NCI-H345 treated with DMSO at 0.1 percent for 48 hours (cell line): ENCODE measurements at regions not wholly inside any gene's neighbourhood (a gene's known extent, or its start where the extent isn't known, plus 50 kb on each side); places are given as distances from the start of the nearest gene placed in this dataset.

Experiments
- DNase-seq: peaks from one replicate; lab custom pipeline; 2025; ENCODE audit not compliant: unreplicated experiment; lab: John Stamatoyannopoulos, UW

GRCh38 chr11:95717314-95717713 lies 72.3 kb downstream of the FAM76B start:
- DNase-seq, result no peak

- no peak for DNase-seq
These were observed 73.3 kb downstream of the FAM76B start for GRCh38 chr11:95716266-95716665.

DNA sequence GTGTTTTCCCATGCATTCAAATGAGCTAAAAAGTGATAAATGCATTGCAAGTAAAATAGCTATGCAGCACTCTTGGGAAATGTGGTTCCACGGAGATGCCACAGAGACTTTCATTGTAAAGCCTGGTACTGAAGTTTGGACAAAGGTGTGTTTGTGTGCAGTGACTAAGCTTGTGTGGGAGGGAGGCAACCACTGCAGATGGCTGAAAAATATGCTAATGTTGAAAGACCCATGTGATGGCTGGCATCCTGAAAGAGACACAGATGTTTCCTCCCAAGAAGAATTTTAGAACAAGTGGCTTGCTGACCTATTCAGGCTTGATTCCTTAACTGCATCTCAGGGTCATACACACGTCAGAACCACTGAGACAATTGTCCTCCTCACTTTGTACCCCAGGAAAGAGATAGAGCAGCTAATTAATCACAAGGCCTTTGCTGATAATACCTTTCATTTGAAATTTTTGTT lies 73.8 kb downstream of the FAM76B start:
- DNase-seq, result no peak

DNA sequence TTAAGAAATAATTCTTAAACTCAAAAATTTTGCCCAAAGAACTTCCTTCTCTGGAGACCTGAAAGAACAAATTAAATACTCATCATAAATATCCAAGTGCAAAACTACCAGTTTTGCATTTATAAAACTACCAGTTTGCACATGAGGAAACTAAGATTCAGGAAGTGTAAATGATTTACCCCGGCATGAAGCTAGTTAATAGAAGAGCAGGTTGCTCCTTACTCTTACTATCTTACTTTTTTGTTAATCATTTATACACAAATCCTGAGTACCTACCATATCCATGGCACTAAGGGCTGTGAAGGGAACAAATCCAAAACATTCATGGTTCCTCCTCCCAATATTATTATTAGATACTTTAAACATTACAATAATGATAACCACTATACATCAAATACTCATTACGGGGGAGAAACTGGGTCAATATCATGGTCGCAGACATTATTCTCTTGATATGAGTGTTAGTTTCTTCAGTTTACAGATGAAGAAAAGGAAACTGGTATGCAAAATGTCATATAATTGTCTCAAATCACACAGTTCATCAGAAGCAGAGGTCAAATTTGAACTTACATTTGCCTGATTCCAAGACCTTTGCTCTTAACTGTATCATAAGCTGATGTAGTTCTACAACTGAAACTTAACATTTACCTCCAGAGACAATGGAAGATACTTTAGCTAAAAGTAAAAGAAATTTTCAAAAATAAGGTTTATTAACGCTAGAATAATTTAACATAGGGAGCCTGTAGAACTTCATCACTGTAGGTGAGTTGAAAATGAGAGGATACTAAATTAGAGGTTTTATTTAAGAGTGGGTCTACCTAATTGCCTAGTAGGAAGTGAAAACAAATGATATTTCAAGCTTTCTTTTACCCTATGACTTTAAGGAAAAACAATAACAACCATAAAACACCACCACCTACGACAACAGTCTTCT lies 74.5 kb downstream of the FAM76B start:
- no peak for DNase-seq

GRCh38 chr11:95713428-95713827 lies 76.2 kb downstream of the FAM76B start:
- no peak for DNase-seq

- DNase-seq, result no peak
These were observed 77.7 kb downstream of the FAM76B start for GRCh38 chr11:95711945-95712221.

DNA sequence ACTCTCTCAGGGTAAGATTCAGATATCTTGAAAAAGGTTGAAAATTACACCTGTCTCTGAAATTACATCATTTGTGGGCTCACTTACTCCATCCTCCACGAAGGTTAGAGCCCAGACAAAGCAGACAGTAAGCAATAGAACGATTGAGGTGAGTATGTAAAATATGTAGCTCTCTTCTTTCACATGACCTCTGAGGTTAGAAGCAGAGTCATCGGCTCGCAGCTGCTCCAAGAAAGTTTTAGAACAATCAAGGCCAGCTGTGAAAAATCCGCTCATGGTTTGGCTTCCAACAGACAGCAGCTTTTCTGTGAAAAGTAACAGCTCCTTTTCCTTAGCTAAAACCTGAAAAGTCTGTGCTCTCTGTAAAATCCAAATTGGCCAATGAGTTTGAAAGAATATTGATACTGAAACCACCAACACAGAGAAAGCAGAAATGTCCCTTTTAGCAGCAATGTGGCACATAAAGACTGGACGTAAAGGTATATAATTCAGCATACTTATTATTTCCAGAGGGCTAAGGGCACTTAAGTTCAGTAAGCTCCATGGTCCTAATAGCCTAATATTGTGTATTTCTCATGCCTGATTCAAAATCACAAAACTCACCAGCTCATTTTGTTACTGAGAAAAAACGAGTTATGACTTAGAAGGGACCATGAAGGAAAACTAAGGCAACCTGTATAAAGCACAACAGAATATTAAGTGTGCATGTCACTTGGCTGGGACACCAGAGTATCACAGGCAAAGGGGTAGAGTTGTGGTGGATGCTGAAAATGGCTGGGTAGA lies 78.2 kb downstream of the FAM76B start:
- DNase-seq, result no peak

GRCh38 chr11:95708681-95709080 lies 80.9 kb downstream of the FAM76B start:
- DNase-seq, result no peak

GRCh38 chr11:95706974-95707387 lies 82.6 kb downstream of the FAM76B start:
- DNase-seq, result no peak

- peak; percentile 50 for DNase-seq
These were observed 84.0 kb downstream of the FAM76B start for GRCh38 chr11:95705485-95706124.

DNA sequence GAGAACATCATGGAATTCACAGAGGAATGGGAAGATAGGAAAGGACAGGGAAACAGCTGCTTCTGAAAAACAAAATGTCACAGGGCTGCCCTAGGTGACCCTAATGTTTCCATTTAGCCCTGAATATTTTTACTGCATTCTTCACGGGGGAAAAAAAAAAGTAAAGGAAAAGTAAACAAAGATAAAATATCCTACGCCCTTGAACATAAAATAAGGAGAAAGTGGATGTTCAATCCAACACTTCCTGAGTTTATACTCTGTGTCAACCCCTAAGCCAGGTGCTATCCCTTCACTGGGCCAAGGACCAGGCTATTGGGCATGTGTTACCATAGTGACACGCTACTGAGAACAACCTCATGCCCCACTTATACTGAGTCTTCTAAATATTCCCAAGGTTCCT lies 84.7 kb downstream of the FAM76B start:
- no peak for DNase-seq

GRCh38 chr11:95703049-95703448 lies 86.5 kb downstream of the FAM76B start:
- no peak for DNase-seq

GRCh38 chr11:95702526-95702925 lies 87.1 kb downstream of the FAM76B start:
- DNase-seq, result no peak

- no peak for DNase-seq
These were observed 89.1 kb downstream of the FAM76B start for GRCh38 chr11:95700471-95700817.

GRCh38 chr11:95699631-95700470 lies 89.7 kb downstream of the FAM76B start:
- DNase-seq, result no peak

DNA sequence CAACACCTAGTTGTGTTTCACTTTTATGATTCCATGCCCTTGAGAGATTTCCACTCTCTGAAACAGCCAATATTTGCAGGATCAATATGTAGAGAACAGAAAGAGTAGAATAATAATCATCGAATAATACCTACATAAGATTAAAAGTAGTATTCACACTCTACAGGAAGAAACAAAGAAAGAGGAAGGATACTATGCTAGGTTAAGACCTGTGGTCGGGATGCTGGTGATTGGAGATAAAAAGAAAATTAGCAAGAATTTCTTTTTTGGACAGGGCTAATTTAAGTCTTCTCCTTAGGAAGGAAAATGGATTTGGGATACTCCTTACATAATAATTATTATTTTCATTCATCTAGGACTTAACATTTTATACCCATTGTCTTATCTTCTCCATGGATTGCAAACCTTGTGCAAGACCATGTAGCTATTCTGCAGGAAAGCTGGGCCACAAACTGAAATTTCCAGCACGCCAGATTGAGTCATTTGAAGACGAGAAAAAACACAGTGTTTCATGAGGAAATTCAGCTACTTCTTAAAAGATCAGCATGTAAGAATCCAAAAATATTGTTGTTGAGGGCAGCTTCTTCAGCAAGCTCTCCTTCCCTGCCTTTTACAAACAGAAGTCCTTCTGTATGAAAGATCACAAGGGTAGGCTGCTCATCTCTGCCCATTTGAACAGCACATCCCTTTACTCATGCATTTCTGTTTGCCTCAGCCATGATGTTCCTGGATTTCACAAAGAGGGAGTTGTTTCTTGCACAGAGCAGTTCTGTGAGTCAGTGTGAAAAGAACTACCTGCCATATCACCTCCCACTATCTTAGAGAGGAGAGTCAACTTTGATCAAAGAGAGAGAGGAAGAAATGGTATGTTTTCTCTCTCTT lies 90.7 kb downstream of the FAM76B start:
- DNase-seq, result no peak

DNA sequence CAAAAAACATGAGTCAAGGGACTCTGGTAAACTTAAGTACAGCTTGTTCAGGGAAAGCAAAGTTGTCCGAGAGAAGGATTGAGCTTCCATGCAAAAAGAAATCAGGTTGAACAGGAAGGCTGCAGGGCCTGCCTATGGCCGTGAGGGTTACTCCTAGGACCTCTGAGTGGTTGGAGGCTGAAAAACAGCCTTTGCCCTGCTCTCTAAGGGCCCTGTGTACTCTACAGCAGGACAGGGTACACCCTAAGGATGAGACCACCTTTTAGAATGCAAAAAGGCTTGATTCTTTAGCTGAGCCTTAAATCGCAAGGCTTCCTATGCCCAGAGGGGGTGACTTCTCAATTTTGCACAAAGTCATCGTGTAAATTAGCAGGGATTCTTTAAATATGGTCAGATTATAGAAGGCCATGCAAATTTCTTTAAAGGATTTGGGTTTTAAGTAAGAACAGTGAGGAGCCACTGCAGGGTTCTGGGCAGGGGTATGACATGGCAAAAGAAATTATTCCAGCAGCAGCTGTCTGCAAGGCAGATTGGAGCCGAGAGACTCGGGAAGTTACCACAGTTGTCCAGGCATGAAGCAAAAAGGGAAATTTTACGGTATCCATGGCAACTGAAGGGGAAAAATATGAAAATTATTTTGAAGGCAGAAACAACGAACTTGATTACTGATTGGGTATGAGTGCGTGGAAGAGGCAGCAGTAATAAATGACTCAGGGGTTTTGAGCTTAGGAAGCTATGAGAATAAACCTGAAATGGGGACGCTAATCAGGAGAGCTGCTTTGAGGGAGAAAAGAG lies 91.8 kb downstream of the FAM76B start:
- DNase-seq, result no peak

DNA sequence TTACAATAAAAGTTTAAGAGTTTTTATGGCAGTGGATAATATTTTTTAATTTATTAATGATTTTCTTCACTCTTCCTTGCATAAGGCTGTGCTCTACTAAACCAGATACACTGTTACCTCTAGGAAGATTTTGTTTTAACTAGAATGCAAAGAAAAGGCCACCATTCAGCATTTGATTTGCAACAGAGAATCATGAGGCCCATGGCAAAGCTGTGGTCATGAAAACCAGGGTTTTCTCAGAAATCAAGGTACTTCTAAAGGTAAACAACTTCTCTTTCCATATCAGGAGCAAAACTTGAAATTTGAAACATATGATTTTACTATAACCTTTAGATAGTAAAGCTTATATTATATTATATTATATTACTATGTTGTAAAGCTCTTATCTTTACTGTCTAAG lies 94.4 kb downstream of the FAM76B start:
- DNase-seq, result no peak

GRCh38 chr11:95693298-95693697 lies 96.3 kb downstream of the FAM76B start:
- no peak for DNase-seq
